ENCODE measurements at regions not wholly inside any gene's neighbourhood (a gene's known extent, or its start where the extent isn't known, plus 50 kb on each side); places are given as distances from the start of the nearest gene placed in this dataset.

DNA sequence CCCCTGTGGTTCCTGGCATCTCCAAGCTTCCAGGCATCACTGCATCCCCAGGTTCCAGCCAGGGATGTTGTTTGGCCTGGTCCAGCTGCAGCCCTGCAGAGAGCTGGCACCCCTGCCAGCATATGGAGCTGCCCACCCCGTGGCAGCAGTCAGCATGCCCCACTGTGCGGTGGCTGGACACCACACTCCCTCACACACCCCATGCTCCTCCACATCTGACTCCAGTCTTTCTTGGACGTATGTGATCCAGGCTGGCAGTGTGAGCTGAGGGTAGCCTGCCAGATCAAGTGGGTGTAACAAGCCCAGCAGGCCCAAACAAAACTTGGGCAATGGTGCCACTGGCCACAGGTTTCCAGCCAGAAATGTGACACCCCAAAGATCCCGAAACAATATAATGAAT is 620.4 kb downstream of the RWDD3 start:
- TF ChIP-seq TAF1 (IDR thresholded peaks at IDR 0.05; ENCODE audit: borderline replicate concordance, low read depth, low read length) (no peak), POLR2A (IDR thresholded peaks at IDR 0.05; ENCODE audit: low read depth, low read length) (no peak), POLR2AphosphoS5 (IDR thresholded peaks at IDR 0.05; ENCODE audit: low read depth, low read length) (no peak)

All from GM12892 (cell line).